ENCODE measurements at regions not wholly inside any gene's neighbourhood (a gene's known extent, or its start where the extent isn't known, plus 50 kb on each side); places are given as distances from the start of the nearest gene placed in this dataset.

DNA sequence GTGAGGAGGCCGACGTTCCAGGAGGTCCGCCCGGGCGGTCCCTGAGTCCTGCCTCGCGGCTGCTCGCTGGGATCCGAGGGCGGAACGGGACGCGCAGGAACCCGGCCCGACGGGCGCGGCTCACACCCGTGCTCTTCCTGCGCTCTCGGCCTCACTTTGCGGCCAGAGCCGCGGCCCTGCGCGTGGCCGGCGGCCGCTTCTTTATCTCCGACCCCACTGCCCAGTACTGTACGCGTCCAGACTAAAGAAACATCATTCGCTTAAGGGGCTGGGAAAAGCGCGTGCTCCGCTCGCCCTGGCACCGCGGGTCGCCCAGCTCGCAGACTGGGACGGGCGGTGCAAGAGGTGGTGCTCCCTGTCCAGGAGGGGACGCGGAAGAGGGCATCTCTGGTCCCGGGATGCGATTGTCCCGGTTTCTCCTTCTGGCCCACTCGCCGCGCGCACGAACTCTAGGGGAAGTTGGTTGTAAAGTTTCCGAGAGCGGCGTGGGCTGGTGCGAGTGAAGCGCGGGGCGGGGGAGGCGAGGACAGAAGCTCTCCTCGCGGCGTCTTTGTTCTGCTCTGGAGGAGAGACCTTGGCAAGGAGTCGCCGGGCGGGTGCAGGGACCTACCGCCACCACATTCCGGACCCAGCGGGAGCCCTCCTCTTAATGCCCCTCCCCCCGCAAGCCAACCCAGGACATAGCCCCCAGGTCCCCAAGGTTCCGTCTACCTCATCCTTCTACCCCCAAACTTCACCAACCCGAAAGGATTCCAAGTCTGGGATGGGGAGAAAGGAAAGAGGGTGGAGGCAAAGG, 71.0 kb downstream of the SOX4 start:
- no peaks in the 10 kb centered on the region for H3K9me3 ChIP-seq (ENCODE audit: low read depth)
- H3K27ac ChIP-seq = no peak overlapping the region
- no peaks in the 10 kb centered on the region for H3K79me2 ChIP-seq (ENCODE audit: insufficient read depth)
- H3K9me2 ChIP-seq (ENCODE audit: insufficient read depth) = no peaks in the 10 kb centered on the region
- TF ChIP-seq EZH2phosphoT487 (IDR thresholded peaks at IDR 0.05; ENCODE audit: insufficient read depth, low read depth) (0 out of 2 replicates have a peak, but pooled peaks have one; percentile 44), EZH2 (IDR thresholded peaks at IDR 0.05; ENCODE audit: insufficient read depth, poor library complexity, severe bottlenecking) (peak; percentile 59)
- peak overlapping the region; percentile 86 for H2AFZ ChIP-seq
- no peak overlapping the region for H3K9ac ChIP-seq
- no peaks in the 10 kb centered on the region for H3K36me3 ChIP-seq (ENCODE audit: low read depth)
- peak overlapping the region; percentile 77 for H3K4me2 ChIP-seq (ENCODE audit: unreplicated experiment)
- no peaks in the 10 kb centered on the region for H3F3A ChIP-seq (ENCODE audit: insufficient read depth)
- peaks cover 6% of the 10 kb centered on the region for H3K4me1 ChIP-seq (ENCODE audit: insufficient read depth)
- in situ Hi-C loops (cut with MboI) = no loop called here
- WGBS, 2 experiments (ENCODE audit: low coverage in 1 of 2, low lambda C conversion rate in 2 of 2, missing lambda C conversion rate in 2 of 2) = 2 to 3% methylated on average over 50 to 65 of the region's 73 CpGs
- peaks cover 51% of the 10 kb centered on the region for H3K27me3 ChIP-seq (replicated peaks; ENCODE audit: insufficient read depth)
- peak overlapping the region; percentile 64 for H3K4me3 ChIP-seq
- peak; percentile 60 for DNase-seq
- H4K20me1 ChIP-seq (ENCODE audit: insufficient read depth) = no peaks in the 10 kb centered on the region

DNA sequence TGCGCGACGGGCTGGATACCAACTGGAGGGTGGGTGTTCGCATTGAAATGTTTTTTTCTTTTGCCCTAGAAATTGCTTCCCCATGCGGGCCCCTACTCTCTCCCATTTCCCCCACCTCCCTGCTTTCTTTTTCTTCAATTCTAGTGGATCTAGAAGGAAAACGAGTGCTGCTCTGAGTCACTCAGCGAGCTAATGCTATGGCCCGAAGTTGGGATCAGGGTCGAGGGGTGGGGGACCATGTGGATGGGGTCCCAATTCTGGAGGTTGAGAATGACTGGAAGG, 71.5 kb downstream of the SOX4 start:
- DNase-seq = peak; percentile 45
- Histone ChIP-seq H3K27me3 (replicated peaks; ENCODE audit: insufficient read depth) (peaks cover 51% of the 10 kb centered on the region), H3K27ac (no peak overlapping the region), H3K36me3 (ENCODE audit: low read depth) (no peaks in the 10 kb centered on the region), H3K9me3 (ENCODE audit: low read depth) (no peaks in the 10 kb centered on the region), H3F3A (ENCODE audit: insufficient read depth) (no peaks in the 10 kb centered on the region), H4K20me1 (ENCODE audit: insufficient read depth) (no peaks in the 10 kb centered on the region), H3K4me2 (ENCODE audit: unreplicated experiment) (peak overlapping the region; percentile 77), H3K4me3 (peak overlapping the region; percentile 64), H3K4me1 (ENCODE audit: insufficient read depth) (peaks cover 6% of the 10 kb centered on the region), H3K79me2 (ENCODE audit: insufficient read depth) (no peaks in the 10 kb centered on the region), H2AFZ (peak overlapping the region; percentile 86), H3K9ac (no peak overlapping the region), H3K9me2 (ENCODE audit: insufficient read depth) (no peaks in the 10 kb centered on the region)
- TF ChIP-seq EZH2 (IDR thresholded peaks at IDR 0.05; ENCODE audit: insufficient read depth, poor library complexity, severe bottlenecking) (no peak), EZH2phosphoT487 (IDR thresholded peaks at IDR 0.05; ENCODE audit: insufficient read depth, low read depth) (no peak)
- WGBS, 2 experiments (ENCODE audit: low coverage in 1 of 2, low lambda C conversion rate in 2 of 2, missing lambda C conversion rate in 2 of 2) = 10 to 12% methylated on average over 9 of the region's 9 CpGs
- in situ Hi-C loops (cut with MboI) = no loop called here

DNA sequence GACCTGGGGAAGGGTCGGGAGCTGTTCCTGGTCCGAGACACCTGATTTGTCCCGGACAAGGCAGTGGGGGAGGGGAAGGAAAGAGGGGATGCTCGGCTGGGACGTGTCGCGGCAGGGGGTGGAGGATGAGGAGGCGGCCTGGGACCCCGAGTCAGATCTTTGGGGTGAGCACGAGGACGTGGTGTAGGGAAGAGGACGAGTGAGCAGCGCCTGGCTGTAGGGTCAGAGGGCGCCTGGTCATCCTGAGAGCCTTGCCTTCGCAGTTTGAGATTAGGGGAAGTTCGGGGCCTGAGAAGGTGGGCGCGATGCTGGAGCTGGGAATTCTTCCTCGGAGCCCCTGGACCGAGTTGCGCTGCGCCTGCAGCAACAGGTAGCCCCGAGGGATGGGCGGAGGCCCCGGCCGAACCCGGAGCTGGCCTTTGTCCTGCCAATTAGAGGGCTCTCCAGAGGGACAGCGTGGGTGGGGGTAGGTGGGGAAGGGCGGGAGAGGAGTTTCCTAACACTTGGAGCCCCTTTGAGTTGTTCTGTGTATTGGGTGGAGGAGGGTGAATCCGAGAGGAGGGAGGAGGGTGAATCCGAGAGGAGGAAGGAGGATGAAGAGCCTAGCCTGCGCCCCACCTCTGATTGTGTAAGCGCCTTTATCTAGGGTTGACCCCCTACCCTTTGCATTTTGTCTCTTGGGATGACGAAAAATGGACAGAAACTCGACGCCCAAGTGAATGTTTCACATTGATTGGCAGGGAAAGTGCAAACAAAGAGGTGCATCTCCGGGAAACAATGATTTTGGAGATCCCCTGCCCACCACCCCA, 72.0 kb downstream of the SOX4 start:
- DNase-seq = no peak
- no peaks in the 10 kb centered on the region for H4K20me1 ChIP-seq (ENCODE audit: insufficient read depth)
- H3K9me3 ChIP-seq (ENCODE audit: low read depth) = no peaks in the 10 kb centered on the region
- peak; percentile 79 for TF ChIP-seq EZH2 (IDR thresholded peaks at IDR 0.05; ENCODE audit: insufficient read depth, poor library complexity, severe bottlenecking)
- TF ChIP-seq EZH2phosphoT487 (IDR thresholded peaks at IDR 0.05; ENCODE audit: insufficient read depth, low read depth) = peak; percentile 63; the same call in 1 of the 2 replicates
- no peaks in the 10 kb centered on the region for H3F3A ChIP-seq (ENCODE audit: insufficient read depth)
- H3K36me3 ChIP-seq (ENCODE audit: low read depth) = no peaks in the 10 kb centered on the region
- peaks cover 51% of the 10 kb centered on the region for H3K27me3 ChIP-seq (replicated peaks; ENCODE audit: insufficient read depth)
- H3K9ac ChIP-seq = no peak overlapping the region
- peaks cover 6% of the 10 kb centered on the region for H3K4me1 ChIP-seq (ENCODE audit: insufficient read depth)
- no peaks in the 10 kb centered on the region for H3K79me2 ChIP-seq (ENCODE audit: insufficient read depth)
- H2AFZ ChIP-seq = no peak overlapping the region
- no peaks in the 10 kb centered on the region for H3K9me2 ChIP-seq (ENCODE audit: insufficient read depth)
- peak overlapping the region; percentile 64 for H3K4me3 ChIP-seq
- in situ Hi-C loops (cut with MboI) = no loop called here
- WGBS, 2 experiments (ENCODE audit: low coverage in 1 of 2, low lambda C conversion rate in 2 of 2, missing lambda C conversion rate in 2 of 2) = 3% methylated on average over 28 to 37 of the region's 37 CpGs
- peak overlapping the region; percentile 77 for H3K4me2 ChIP-seq (ENCODE audit: unreplicated experiment)
- no peak overlapping the region for H3K27ac ChIP-seq

DNA sequence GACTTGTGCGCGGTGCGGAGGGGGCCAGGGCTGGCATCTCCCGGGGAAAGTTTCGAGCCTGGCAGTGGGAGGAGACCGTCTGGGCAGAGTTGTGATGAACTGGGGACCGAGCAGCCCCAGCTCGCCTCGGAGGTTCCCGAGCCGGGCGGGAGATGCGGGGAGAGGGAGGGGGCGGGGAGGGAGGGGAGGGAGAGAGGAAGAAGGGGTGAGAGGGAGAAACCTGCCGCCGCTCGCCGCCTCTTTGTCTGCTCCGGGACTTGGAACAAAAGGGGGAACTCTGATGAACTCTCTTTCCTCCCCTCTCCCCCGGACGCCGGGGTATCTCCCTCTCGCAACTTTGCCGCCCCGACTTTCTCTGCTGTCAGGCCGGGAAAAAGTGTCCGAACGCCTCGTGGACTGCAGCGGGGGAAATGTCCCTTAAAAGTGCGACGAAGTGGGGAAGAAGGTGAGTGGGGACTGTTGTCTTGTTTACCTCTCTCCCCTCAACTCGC, 72.7 kb downstream of the SOX4 start:
- H3K9me2 ChIP-seq (ENCODE audit: insufficient read depth) = no peaks in the 10 kb centered on the region
- peak; percentile 23 for DNase-seq
- 4 to 5% methylated on average over 22 to 32 of the region's 33 CpGs for WGBS, 2 experiments (ENCODE audit: low coverage in 1 of 2, low lambda C conversion rate in 2 of 2, missing lambda C conversion rate in 2 of 2)
- H3K27ac ChIP-seq = no peak overlapping the region
- no peaks in the 10 kb centered on the region for H3K36me3 ChIP-seq (ENCODE audit: low read depth)
- no peaks in the 10 kb centered on the region for H3F3A ChIP-seq (ENCODE audit: insufficient read depth)
- H2AFZ ChIP-seq = peak overlapping the region; percentile 60
- no peaks in the 10 kb centered on the region for H4K20me1 ChIP-seq (ENCODE audit: insufficient read depth)
- H3K9me3 ChIP-seq (ENCODE audit: low read depth) = no peaks in the 10 kb centered on the region
- no peak for TF ChIP-seq EZH2phosphoT487 (IDR thresholded peaks at IDR 0.05; ENCODE audit: insufficient read depth, low read depth)
- no peak for TF ChIP-seq EZH2 (IDR thresholded peaks at IDR 0.05; ENCODE audit: insufficient read depth, poor library complexity, severe bottlenecking)
- H3K27me3 ChIP-seq (replicated peaks; ENCODE audit: insufficient read depth) = peaks cover 51% of the 10 kb centered on the region
- no peak overlapping the region for H3K9ac ChIP-seq
- in situ Hi-C loops (cut with MboI) = no loop called here
- peak overlapping the region; percentile 40; the same call in 1 of the 2 replicates for H3K4me3 ChIP-seq
- no peaks in the 10 kb centered on the region for H3K79me2 ChIP-seq (ENCODE audit: insufficient read depth)
- H3K4me1 ChIP-seq (ENCODE audit: insufficient read depth) = peaks cover 6% of the 10 kb centered on the region
- peak overlapping the region; percentile 77 for H3K4me2 ChIP-seq (ENCODE audit: unreplicated experiment)
